ENCODE measurements at regions not wholly inside any gene's neighbourhood (a gene's known extent, or its start where the extent isn't known, plus 50 kb on each side); places are given as distances from the start of the nearest gene placed in this dataset.
"Not testable (repeated sequence)": the region's sequence is repeated elsewhere in the genome, so short reads cannot be mapped to it uniquely, and the experiment has no call there.

- TF ChIP-seq TOX (CRISPR knock-in tag; IDR thresholded peaks at IDR 0.05; ENCODE audit: borderline replicate concordance); PATZ1 (CRISPR knock-in tag; IDR thresholded peaks at IDR 0.05; ENCODE audit: borderline replicate concordance); POU6F1 (CRISPR knock-in tag; IDR thresholded peaks at IDR 0.05; ENCODE audit: borderline replicate concordance, low read depth); SNAI2 (CRISPR knock-in tag; IDR thresholded peaks at IDR 0.05); ZFP30 (CRISPR knock-in tag; IDR thresholded peaks at IDR 0.05); ZNF565 (CRISPR knock-in tag; conservative IDR thresholded peaks at IDR 0.05; ENCODE audit: low read depth); CSRNP3 (CRISPR knock-in tag; IDR thresholded peaks at IDR 0.05); RARB (CRISPR knock-in tag; IDR thresholded peaks at IDR 0.05); ZNF70 (CRISPR knock-in tag; IDR thresholded peaks at IDR 0.05); TSHZ2 (CRISPR knock-in tag; IDR thresholded peaks at IDR 0.05): not testable (repeated sequence)
Measured at GRCh38 chr2:111320965-111321364, 200.3 kb downstream of the BCL2L11 start.

All from SK-N-SH treated with all-trans-retinoic acid at 6 μM for 48 hours (cell line).